Natural killer cell treated with Interleukin-12 subunit alpha and Interleukin-12 subunit beta and Interleukin-15 and Interleukin-18, amount 100 ng/mL, for 72 hours (primary cell): ENCODE measurements at regions not wholly inside any gene's neighbourhood (a gene's known extent, or its start where the extent isn't known, plus 50 kb on each side); places are given as distances from the start of the nearest gene placed in this dataset.
A peak's percentile ranks its signal among the peaks of the same experiment; 100 is the strongest.

Source experiments
- ATAC-seq, 2 donors: fragments of 150-1000 bp; cut with Tn5 transposase in 1 of 2; sonication (Bioruptor Pico), chemical (Tn5 transposase) in 1 of 2; 2 replicates each; pipeline ENCODE4 v1.10.0; 2021
- DNase-seq: peaks from one replicate; pipeline ENCODE4 v3.0.0; 2022; ENCODE audit warnings: low spot score
- H3K27ac Mint-ChIP-seq, 2 donors: 1 replicate in 1 of 2; 2 replicates in 1 of 2; pipeline ENCODE4 v1.8.0; 2022; ENCODE audit warnings: mixed read lengths in 2 of 2, mild to moderate bottlenecking in 1 of 2, moderate library complexity in 1 of 2
- H3K27me3 Mint-ChIP-seq, 2 donors: 1 replicate in 1 of 2; 2 replicates in 1 of 2; pipeline ENCODE4 v1.8.0; 2022; ENCODE audit warnings: mixed read lengths in 2 of 2
- H3K36me3 Mint-ChIP-seq: one replicate; pipeline ENCODE4 v1.8.0; 2022; ENCODE audit warnings: mixed read lengths
- H3K4me1 Mint-ChIP-seq, 2 donors: 1 replicate in 1 of 2; 2 replicates in 1 of 2; pipeline ENCODE4 v1.8.0; 2022; ENCODE audit warnings: low read depth in 2 of 2, mixed read lengths in 2 of 2, mild to moderate bottlenecking in 1 of 2
- H3K4me3 Mint-ChIP-seq: one replicate; pipeline ENCODE4 v1.8.0; 2022; ENCODE audit warnings: mixed read lengths
- H3K9me3 Mint-ChIP-seq: 2 replicates; pipeline ENCODE4 v1.8.0; 2022; ENCODE audit warnings: mixed read lengths

DNA sequence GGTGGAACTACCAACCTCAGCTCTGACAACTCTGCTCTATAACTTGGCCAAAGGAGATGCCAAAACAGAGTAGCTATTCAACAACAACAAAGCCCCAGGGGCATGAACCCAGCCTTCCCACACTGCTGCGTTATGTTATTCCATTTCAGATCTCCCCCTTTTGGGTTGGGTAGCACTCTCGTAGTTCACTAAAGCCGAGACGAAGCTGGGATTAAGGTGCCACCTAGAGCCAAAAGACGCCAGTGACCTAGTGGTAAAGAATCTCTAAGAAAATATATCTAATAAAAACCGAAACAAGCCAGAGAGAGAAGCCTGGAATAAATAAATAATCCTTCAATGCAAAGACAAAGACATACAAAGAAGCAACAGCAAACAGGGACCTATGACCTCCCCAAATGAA, 217.3 kb downstream of the HERPUD2 start:
- no peak for ATAC-seq
- H3K27ac Mint-ChIP-seq, result no peak overlapping the region
- no peak overlapping the region for H3K4me3 Mint-ChIP-seq
- peaks cover 4% of the 10 kb centered on the region for H3K9me3 Mint-ChIP-seq
- no peak for DNase-seq
- H3K27me3 Mint-ChIP-seq, result peaks cover 29 to 61% of the 10 kb centered on the region in 2 donors
- H3K36me3 Mint-ChIP-seq, result peaks cover 11% of the 10 kb centered on the region
- H3K4me1 Mint-ChIP-seq, result no peaks in the 10 kb centered on the region

DNA sequence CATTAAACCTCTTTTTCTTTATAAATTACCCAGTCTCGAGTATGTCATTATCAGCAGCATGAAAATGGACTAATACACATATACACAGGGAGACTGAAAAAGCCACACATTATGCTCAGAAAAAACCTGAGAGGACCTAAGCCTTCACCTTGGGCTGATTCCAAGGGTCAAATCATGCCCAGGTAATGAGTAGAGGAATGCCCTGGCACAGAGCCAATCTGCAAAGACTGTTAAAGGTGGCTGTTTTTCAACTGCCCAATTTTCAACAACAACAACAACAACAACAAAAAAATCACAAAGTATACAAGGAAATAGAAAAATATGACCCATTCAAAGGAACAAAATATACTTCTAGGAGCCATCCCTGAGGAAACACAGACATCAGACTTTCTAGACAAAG, 220.2 kb upstream of the TBX20 start:
- peaks cover 4% of the 10 kb centered on the region for H3K9me3 Mint-ChIP-seq
- H3K27ac Mint-ChIP-seq, result no peak overlapping the region
- no peak for DNase-seq
- H3K36me3 Mint-ChIP-seq, result peaks cover 11% of the 10 kb centered on the region
- no peaks in the 10 kb centered on the region for H3K4me1 Mint-ChIP-seq
- peaks cover 29 to 56% of the 10 kb centered on the region in 2 donors for H3K27me3 Mint-ChIP-seq
- no peak overlapping the region for H3K4me3 Mint-ChIP-seq
- ATAC-seq, result no peak

DNA sequence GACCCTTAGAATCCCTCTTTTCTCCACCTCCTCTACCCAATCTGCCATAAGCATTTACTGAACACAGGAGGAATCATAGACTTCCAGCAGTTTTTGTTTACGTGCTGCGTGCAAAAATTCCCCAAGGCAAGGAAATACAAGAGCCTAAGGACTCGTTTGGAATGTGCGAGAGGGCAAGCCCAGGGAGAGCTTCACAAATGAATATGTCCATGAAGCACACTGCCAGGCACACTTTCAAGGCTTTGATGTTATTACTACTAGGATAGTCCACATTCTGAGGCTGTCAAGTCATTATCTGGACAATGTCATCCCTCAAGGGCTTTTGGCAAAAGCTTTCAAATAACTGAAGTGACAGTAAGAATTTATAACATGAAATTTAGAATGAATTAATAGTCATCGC, 214.7 kb upstream of the TBX20 start:
- no peak overlapping the region for H3K4me3 Mint-ChIP-seq
- no peaks in the 10 kb centered on the region for H3K4me1 Mint-ChIP-seq
- ATAC-seq (no peak), DNase-seq (no peak)
- H3K9me3 Mint-ChIP-seq, result no peaks in the 10 kb centered on the region
- H3K36me3 Mint-ChIP-seq, result no peaks in the 10 kb centered on the region
- H3K27ac Mint-ChIP-seq, result no peak overlapping the region
- H3K27me3 Mint-ChIP-seq, result peaks cover 30 to 38% of the 10 kb centered on the region in 2 donors

DNA sequence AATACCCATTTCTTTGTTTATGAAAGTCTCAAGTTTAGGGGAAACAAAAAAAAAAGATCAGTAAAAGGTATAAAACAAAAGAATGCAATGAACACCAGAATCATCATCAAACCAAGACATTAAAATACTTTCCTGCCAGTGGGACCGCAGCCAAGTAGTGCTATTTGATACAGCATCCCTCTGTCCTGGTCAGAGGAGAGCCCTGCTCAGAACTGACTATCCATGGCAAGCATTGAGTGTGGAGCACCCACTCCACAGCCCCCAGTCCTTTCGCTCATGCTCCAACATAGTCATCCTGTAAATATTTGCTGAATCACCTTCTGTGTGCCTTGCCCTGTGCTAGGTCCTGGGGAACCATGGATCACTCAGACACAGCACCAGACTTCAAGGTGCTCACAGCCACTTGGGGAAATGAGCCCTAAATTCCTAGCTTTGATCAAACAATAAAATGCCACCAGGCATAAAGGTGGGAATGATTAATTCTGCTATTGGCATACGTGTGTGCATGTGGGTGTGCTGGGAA, 213.6 kb upstream of the TBX20 start:
- H3K27me3 Mint-ChIP-seq, result peaks cover 34 to 46% of the 10 kb centered on the region in 2 donors

DNA sequence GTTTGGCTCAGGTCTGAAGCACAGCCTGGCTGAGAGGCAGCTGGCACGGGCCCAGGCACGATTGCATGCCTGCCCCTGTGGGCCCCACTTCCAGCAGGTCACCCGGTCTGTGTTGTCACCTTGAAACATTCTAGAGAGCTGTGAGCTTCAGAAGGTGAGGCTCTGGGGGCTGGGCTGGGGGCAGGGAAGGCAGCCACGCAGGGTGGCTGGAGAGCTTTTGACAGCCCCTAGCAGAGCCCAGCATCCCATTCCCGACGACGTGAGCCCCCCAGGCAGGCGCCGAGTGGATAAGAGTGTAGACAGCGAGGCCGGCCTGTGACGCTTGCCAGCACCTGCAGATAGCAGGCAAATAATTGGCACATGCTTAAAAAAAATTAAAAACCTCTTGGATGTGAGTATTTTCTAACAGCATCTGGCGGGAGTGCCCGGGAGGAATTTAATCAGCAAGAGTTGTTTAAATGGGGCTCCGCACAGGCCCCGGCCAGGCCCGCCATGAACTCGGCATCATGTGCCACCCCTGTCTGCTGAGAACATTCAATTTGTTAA, 212.0 kb upstream of the TBX20 start:
- Mint-ChIP-seq H3K36me3 (no peaks in the 10 kb centered on the region), H3K9me3 (no peaks in the 10 kb centered on the region), H3K4me1 (no peaks in the 10 kb centered on the region), H3K4me3 (no peak overlapping the region), H3K27ac (no peak overlapping the region), H3K27me3 (peaks cover 32 to 41% of the 10 kb centered on the region in 2 donors)
- ATAC-seq (no peak), DNase-seq (no peak)

More for the DNA sequence above, 213.6 kb upstream of the TBX20 start:
- DNase-seq, result no peak
- H3K4me1 Mint-ChIP-seq, result no peaks in the 10 kb centered on the region
- H3K4me3 Mint-ChIP-seq, result no peak overlapping the region
- H3K27ac Mint-ChIP-seq, result no peak overlapping the region
- H3K36me3 Mint-ChIP-seq, result no peaks in the 10 kb centered on the region
- no peak for ATAC-seq
- no peaks in the 10 kb centered on the region for H3K9me3 Mint-ChIP-seq

DNA sequence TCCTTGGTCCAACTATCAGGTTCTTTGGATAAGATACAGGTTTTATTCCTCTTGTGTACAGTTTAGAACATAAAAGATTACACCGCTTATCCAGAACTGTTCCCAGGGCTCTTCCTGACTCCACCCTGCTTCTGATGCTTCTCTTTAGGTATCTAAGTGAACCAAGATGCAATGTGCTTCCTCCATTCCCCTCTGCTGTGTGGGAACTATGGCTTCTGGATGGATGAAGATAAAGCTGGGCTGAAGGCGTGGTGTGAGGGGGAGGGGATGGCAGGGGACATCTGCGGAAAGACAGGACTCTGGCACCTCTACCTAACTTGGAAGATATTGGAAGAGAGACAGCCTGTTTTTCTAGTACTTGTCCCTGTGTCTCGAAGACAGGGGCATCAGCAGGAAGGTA, 209.9 kb upstream of the TBX20 start:
- Mint-ChIP-seq H3K4me1 (no peaks in the 10 kb centered on the region), H3K27me3 (peaks cover 25 to 27% of the 10 kb centered on the region in 2 donors), H3K27ac (no peak overlapping the region), H3K36me3 (peaks cover 1% of the 10 kb centered on the region), H3K4me3 (no peak overlapping the region), H3K9me3 (no peaks in the 10 kb centered on the region)
- no peak for ATAC-seq
- DNase-seq, result no peak

DNA sequence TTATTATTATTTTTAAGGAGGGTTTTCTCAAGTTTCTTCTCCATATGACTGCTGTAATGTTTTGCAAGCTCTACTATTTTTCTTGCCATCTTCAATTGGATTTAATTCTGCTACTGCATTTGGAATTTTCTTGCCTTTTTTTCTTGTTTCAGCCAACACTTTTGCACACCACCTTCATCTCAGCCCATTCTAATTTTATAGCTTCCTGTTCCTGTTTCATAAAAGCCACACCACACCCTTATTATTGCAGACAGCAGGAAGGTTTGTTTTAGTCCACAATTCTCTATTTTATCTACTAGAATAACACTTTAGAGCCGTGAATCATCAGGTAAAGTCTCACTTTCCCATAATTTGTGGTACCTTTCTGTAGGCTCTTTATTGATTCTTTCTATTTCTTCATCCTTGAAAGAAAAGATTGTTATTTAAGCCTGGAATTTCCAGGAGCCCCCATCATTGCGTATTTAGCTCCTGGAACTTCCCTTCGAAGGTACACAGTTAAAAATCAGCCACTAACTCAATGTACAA, 209.3 kb upstream of the TBX20 start:
- H3K9me3 Mint-ChIP-seq, result no peaks in the 10 kb centered on the region
- no peak overlapping the region for H3K4me3 Mint-ChIP-seq
- DNase-seq (no peak), ATAC-seq (no peak)
- no peak overlapping the region for H3K27ac Mint-ChIP-seq
- H3K27me3 Mint-ChIP-seq, result peaks cover 27 to 28% of the 10 kb centered on the region in 2 donors
- H3K36me3 Mint-ChIP-seq, result peaks cover 6% of the 10 kb centered on the region
- H3K4me1 Mint-ChIP-seq, result no peaks in the 10 kb centered on the region

DNA sequence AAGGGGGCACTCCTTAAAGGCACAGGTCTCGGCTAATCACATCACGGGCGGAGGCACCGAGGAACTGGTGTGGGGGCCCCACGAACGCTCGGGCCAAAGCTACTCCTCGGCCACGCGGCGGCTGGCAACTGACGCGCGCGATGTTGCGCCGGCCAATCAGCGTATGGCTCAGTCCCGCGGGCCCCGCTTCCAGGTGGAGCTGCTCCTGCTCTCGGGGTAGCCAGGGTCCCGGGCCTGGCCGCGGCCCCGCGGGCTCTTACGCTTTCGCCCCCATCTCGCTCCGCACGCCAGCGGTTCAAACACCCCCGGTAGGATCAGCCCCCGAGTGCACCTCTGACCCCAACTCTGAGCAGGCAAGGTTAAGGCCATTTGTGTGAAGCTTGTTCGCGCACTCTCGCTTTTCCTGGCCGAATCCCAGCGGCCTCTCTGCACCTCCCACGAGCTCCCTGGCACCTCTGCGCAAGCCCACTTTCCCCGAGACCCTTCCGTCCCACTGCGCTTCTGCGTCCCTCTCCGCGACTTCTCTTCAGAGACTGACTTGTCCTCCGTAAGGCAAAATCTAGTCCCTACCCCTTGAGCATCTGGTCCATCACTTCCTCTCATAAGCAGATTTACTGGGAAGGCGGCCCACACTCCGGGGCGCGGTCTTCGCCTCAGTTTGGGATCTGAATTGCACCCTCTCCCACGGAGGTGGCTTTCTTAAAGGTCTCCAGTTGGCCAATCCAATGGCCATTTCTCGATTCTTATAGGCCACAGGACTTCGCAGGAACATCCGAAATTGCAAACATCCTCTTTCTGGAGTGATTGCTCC, 200.9 kb upstream of the TBX20 start:
- ATAC-seq (peak in 1 of 2 donors; percentile 49), DNase-seq (no peak)
- Mint-ChIP-seq H3K27me3 (peaks cover 36 to 55% of the 10 kb centered on the region in 2 donors), H3K36me3 (peaks cover 7% of the 10 kb centered on the region), H3K27ac (no peak overlapping the region), H3K4me3 (no peak overlapping the region), H3K4me1 (peaks cover 0 to 4% of the 10 kb centered on the region in 2 donors), H3K9me3 (no peaks in the 10 kb centered on the region)

DNA sequence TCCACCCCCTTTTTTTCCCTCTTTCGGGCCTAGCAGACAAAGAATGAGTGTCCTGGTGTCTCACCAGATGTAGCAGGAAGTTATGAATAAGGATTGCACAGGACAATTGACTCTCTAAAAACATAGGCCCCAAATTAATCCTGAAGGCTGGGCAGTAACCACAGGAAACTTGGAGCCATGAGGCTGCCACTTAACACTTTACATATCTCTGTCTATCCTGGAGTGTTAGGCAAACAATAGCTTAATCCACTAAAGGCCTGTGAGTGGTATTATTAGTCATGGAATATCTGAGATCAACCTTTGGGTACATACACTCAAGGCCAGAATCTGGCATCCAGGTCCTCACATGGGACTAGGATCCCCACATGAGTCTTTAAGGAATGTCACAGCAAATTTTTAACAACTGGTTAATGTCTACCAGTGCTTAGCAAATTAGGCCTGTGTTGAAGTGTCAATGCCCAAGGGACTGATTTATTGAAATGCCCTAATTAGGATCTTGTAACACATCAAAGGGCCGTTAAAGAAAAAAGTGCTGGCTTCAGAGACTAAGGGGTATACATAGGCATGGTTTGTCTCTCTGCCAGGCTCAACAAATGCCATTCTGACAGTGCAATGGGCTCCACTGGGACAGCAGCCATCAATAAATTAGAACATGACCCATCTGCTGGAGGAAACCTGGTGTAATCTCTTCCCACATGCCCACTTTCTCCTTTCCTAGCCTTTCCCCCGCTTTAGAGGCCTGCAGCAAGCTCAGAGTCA, 196.7 kb upstream of the TBX20 start:
- no peak for DNase-seq
- ATAC-seq, result no peak
- peaks cover 0 to 4% of the 10 kb centered on the region in 2 donors for H3K4me1 Mint-ChIP-seq
- H3K4me3 Mint-ChIP-seq, result no peak overlapping the region
- H3K27me3 Mint-ChIP-seq, result peaks cover 25 to 40% of the 10 kb centered on the region in 2 donors
- H3K36me3 Mint-ChIP-seq, result no peaks in the 10 kb centered on the region
- H3K27ac Mint-ChIP-seq, result no peak overlapping the region
- H3K9me3 Mint-ChIP-seq, result no peaks in the 10 kb centered on the region

DNA sequence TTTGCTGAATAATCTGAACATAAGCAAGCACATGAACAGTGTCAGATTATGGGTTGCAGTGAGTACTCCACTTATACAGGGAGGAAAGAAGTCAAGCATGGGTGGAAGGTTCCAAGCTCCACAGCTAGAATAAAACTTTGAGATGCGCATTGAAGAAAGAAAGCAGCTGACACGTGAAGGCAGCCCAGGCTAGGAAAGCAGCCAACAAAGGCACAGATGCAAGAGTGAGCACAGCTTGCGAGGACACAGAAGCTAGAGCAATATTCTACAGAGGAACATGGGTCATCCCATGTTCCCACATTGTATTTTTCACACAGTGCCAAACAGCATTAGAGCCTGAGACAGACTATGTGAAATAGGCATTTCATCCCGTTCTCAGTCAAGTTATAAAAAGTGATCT, 194.6 kb upstream of the TBX20 start:
- no peak overlapping the region for H3K4me3 Mint-ChIP-seq
- no peak overlapping the region for H3K27ac Mint-ChIP-seq
- ATAC-seq (no peak), DNase-seq (no peak)
- H3K4me1 Mint-ChIP-seq, result no peaks in the 10 kb centered on the region
- H3K9me3 Mint-ChIP-seq, result no peaks in the 10 kb centered on the region
- H3K36me3 Mint-ChIP-seq, result no peaks in the 10 kb centered on the region
- H3K27me3 Mint-ChIP-seq, result peaks cover 17 to 35% of the 10 kb centered on the region in 2 donors

DNA sequence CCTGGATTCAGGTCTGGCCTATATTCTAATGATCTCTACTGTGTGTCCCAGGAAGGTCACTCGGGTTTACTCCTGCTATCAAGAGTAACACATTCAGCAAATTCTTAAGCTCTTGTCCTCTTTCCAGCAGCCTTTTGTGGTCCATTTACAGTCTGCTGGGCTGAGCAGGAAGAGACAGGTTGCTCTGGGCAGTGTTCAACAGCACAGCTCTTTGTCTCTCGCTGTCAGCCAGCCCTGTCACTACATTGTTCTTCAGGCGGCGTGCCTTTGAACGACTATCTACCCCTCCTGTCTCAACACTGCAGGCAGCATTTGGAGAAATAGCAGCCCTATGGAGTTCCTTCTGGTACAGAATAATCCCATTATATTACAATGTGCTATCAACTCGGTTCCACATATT, 192.2 kb upstream of the TBX20 start:
- Mint-ChIP-seq H3K9me3 (no peaks in the 10 kb centered on the region), H3K36me3 (no peaks in the 10 kb centered on the region), H3K27ac (no peak overlapping the region), H3K27me3 (peaks cover 19 to 35% of the 10 kb centered on the region in 2 donors), H3K4me3 (no peak overlapping the region), H3K4me1 (no peaks in the 10 kb centered on the region)
- DNase-seq (no peak), ATAC-seq (no peak)

DNA sequence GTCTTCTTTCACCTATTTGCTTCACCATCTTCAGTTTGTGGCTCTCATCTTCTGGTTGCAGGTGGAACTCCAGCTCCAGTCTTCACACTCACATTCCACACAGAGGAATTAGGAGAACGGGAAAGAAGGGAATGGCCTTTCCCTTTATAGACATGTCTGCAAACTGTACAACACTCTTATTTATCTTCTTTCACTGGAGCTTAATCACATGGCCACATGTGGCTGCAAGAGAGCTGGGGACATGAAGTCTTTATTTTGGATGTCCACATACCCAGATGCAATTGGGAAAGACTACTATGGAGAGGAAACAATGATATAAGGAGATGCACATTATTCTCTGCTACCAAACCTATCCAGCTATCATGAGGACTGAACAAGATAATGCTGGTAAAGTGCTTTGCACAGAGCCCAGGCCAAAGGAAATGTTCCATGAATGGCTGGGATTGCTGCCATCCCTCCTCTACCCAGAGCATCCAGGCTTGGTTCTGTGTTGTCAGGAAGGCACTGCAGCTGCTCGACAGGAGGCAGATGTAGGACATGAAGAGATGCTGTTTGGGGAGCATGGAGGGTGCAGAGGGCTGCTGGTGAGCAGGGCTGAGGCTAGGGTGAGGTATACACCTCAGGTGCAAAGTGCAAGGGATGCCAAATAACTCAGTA, 183.8 kb upstream of the TBX20 start:
- no peak overlapping the region for H3K27ac Mint-ChIP-seq
- no peak for DNase-seq

DNA sequence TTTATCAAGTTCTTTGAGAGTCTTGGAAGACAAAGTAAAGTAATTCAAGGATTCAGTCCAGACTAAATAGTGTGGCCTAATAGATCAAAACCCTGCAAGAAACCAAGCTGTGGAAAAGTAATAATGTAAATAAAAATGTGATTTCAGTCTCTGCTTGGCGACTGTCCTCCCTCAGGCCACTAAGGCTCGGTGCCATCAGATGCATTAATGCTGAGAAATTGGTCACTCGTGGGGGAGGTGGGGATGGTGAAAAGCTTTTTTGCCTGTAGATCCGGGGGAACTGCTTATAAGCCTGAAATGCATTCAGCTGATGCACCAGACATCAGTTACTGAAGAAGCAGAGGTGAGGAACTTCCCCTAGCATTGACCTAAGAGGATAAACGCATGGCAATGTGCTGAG, 182.6 kb upstream of the TBX20 start:
- ATAC-seq, result no peak
- Mint-ChIP-seq H3K27me3 (peaks cover 6 to 31% of the 10 kb centered on the region in 2 donors), H3K4me3 (no peak overlapping the region), H3K4me1 (no peaks in the 10 kb centered on the region), H3K36me3 (no peaks in the 10 kb centered on the region), H3K27ac (no peak overlapping the region), H3K9me3 (no peaks in the 10 kb centered on the region)
- DNase-seq, result no peak

More for the DNA sequence above, 183.8 kb upstream of the TBX20 start:
- H3K27me3 Mint-ChIP-seq, result peaks cover 3 to 28% of the 10 kb centered on the region in 2 donors
- no peaks in the 10 kb centered on the region for H3K9me3 Mint-ChIP-seq
- H3K36me3 Mint-ChIP-seq, result no peaks in the 10 kb centered on the region
- no peaks in the 10 kb centered on the region for H3K4me1 Mint-ChIP-seq
- H3K4me3 Mint-ChIP-seq, result no peak overlapping the region
- peak in 1 of 2 donors; percentile 61 for ATAC-seq
